ENCODE measurements at regions not wholly inside any gene's neighbourhood (a gene's known extent, or its start where the extent isn't known, plus 50 kb on each side); places are given as distances from the start of the nearest gene placed in this dataset.

DNA sequence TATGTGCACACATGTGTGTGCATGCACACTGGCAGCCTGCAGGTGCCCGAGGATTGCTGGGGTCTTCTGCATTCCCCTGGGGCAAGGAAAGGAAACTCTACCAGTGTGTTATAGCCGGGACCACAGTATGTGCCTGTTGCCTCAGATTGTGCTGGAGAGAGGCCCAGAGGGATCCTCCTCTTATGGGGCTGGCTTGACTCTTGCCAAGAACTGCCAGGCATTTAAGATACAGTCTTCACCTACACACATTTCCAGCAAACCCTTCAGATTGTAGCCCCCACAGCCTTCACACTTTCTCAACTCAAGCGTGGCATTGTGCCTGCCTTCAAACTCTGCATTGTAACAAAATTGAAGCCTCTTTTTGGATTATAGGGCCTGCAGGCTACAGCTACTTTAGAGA is 176.7 kb upstream of the DYRK2 start:
- intact Hi-C loops (cut with DNase I; ENCODE audit: low total_unique reads), result no loop called here
- Histone ChIP-seq H3K27me3 (no peaks in the 10 kb centered on the region), H3K4me1 (peaks cover 6% of the 10 kb centered on the region), H3K36me3 (ENCODE audit: low read depth, missing control alignments) (no peaks in the 10 kb centered on the region), H3K4me3 (no peak overlapping the region), H3K27ac (no peak overlapping the region), H3K9me3 (no peaks in the 10 kb centered on the region)
- DNase-seq, result no peak
- WGBS, 2 donors, result 45 to 55% methylated on average over 2 to 3 of the region's 3 CpGs
- TF ChIP-seq, protein P1, sequence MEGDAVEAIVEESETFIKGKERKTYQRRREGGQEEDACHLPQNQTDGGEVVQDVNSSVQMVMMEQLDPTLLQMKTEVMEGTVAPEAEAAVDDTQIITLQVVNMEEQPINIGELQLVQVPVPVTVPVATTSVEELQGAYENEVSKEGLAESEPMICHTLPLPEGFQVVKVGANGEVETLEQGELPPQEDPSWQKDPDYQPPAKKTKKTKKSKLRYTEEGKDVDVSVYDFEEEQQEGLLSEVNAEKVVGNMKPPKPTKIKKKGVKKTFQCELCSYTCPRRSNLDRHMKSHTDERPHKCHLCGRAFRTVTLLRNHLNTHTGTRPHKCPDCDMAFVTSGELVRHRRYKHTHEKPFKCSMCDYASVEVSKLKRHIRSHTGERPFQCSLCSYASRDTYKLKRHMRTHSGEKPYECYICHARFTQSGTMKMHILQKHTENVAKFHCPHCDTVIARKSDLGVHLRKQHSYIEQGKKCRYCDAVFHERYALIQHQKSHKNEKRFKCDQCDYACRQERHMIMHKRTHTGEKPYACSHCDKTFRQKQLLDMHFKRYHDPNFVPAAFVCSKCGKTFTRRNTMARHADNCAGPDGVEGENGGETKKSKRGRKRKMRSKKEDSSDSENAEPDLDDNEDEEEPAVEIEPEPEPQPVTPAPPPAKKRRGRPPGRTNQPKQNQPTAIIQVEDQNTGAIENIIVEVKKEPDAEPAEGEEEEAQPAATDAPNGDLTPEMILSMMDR (IDR thresholded peaks at IDR 0.05), result no peak
- no peak for TF ChIP-seq POLR2A (IDR thresholded peaks at IDR 0.05)

DNA sequence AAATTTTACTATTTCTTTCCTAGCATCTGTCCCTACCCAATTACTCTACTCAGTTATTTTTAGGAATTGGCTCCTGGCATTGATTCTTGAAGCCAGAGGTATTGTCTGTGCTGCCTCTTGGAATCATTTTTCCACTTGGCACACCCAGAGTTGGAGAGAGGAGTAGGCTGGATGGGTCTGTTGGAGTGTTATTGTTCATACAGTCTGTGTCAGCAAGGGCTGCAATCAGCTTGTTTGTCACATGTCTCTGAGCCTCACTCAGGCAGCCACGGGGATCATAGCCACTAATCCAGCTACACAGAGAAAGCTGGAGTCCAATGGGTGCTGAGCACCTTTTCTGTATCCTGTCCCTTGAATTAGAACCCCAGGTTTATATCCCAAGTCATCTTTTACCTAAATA is 176.0 kb upstream of the DYRK2 start:
- Histone ChIP-seq H3K27me3 (no peaks in the 10 kb centered on the region), H3K36me3 (ENCODE audit: low read depth, missing control alignments) (no peaks in the 10 kb centered on the region), H3K9me3 (no peaks in the 10 kb centered on the region), H3K27ac (no peak overlapping the region), H3K4me3 (no peak overlapping the region), H3K4me1 (peaks cover 6% of the 10 kb centered on the region)
- TF ChIP-seq, protein P1 (IDR thresholded peaks at IDR 0.05), result no peak
- TF ChIP-seq POLR2A (IDR thresholded peaks at IDR 0.05), result no peak
- intact Hi-C loops (cut with DNase I; ENCODE audit: low total_unique reads), result no loop called here
- whole genome bisulfite sequencing, 2 donors, result 50 to 71% methylated on average over 1 of the region's 1 CpG
- DNase-seq, result no peak

DNA sequence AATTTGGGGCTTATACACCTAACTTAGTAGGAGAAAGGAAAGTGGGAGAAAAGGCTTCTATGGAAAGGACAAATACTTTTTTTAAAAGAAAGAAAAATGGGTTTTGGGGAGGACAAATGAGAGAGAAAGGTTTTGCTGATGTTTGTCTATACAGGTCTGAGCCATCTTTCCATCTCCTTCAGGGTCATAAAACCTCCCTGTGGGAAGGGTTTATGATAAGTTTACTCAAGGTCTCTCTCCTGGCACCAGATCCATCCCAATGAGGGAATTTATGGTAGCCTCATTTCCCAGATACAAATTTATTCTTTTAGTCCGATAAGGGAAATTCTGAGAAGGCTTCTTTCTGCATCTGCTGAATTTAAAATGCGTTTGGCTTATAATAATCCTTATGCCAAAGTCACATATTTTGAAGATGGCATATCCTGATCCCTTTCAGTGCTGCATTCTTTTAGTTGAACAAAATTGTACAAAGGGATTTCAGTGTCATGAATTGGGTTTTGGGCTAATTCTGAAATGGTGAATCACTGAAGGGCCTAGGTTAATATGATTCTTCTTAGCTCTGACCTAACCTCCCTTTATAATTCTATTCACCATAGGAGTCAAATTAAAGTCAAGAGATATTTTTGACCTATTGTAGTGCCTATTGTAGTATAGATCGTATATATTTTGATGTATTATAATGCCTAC is 173.5 kb upstream of the DYRK2 start:
- Histone ChIP-seq H3K4me1 (peaks cover 6% of the 10 kb centered on the region), H3K27me3 (no peaks in the 10 kb centered on the region), H3K36me3 (ENCODE audit: low read depth, missing control alignments) (no peaks in the 10 kb centered on the region), H3K4me3 (no peak overlapping the region), H3K27ac (no peak overlapping the region), H3K9me3 (no peaks in the 10 kb centered on the region)
- DNase-seq, result no peak
- TF ChIP-seq, protein P1 (IDR thresholded peaks at IDR 0.05), result no peak
- TF ChIP-seq POLR2A (IDR thresholded peaks at IDR 0.05), result no peak
- 79 to 82% methylated on average over 3 of the region's 3 CpGs for WGBS, 2 donors
- intact Hi-C loops (cut with DNase I; ENCODE audit: low total_unique reads), result no loop called here

DNA sequence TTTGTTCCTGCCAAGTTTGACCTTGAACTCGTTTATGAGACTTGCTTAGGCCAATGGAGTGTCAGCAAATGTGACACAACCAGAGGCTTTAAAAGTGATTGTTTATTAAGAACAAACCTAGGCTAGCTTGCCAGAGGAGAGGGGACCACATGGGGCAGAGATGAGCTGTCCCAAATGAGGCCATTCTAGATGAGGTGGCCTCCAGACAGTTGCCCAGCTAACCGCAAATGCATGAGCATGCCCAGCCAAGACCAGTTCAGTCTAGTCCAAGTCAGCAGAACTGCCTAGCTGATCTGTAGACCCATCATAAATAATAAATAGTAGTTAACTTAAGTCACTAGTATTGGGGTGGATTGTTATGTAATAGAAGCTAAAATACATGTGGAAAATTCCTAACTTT is 172.8 kb upstream of the DYRK2 start:
- H3K4me1 ChIP-seq, result peaks cover 6% of the 10 kb centered on the region
- 65 to 68% methylated on average over 2 of the region's 2 CpGs for WGBS, 2 donors
- no peak overlapping the region for H3K4me3 ChIP-seq
- intact Hi-C loops (cut with DNase I; ENCODE audit: low total_unique reads), result no loop called here
- H3K27ac ChIP-seq, result no peak overlapping the region
- DNase-seq, result no peak
- no peaks in the 10 kb centered on the region for H3K9me3 ChIP-seq
- no peaks in the 10 kb centered on the region for H3K27me3 ChIP-seq
- H3K36me3 ChIP-seq (ENCODE audit: low read depth, missing control alignments), result no peaks in the 10 kb centered on the region
- TF ChIP-seq, protein P1 (IDR thresholded peaks at IDR 0.05), result no peak
- no peak for TF ChIP-seq POLR2A (IDR thresholded peaks at IDR 0.05)

DNA sequence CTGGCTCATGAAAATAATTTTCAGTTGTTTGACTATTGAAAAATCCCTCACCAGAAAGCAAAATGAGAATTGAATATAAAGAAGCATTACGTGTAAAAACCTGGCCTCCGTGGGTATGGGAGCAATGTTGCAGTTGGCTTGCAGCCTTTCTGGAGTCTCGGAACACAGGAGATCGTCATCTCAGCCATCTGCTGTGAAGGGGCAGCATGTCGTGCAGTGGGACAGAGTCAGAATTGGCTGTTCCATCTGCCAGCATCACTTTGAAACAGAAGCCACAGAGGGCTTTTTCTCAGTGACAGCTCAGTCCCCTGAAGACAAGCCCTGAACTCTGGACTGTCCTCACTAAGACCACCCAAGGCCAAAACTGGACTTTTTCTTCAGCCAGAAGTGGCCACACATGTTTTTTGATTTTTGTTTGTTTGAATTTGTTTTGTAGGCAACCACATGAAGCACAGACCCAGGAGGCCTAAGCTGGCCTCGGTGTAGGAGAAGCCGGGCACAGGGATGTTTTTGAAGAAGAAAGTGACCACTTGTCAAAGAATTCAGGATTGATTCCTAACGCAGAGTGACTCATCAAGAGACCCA is 170.8 kb upstream of the DYRK2 start:
- no peaks in the 10 kb centered on the region for H3K36me3 ChIP-seq (ENCODE audit: low read depth, missing control alignments)
- no peaks in the 10 kb centered on the region for H3K9me3 ChIP-seq
- WGBS, 2 donors, result 90 to 94% methylated on average over 8 of the region's 8 CpGs
- intact Hi-C loops (cut with DNase I; ENCODE audit: low total_unique reads), result no loop called here
- no peak for TF ChIP-seq POLR2A (IDR thresholded peaks at IDR 0.05)
- TF ChIP-seq, protein P1 (IDR thresholded peaks at IDR 0.05), result no peak
- H3K27ac ChIP-seq, result no peak overlapping the region
- no peaks in the 10 kb centered on the region for H3K27me3 ChIP-seq
- no peak overlapping the region for H3K4me3 ChIP-seq
- H3K4me1 ChIP-seq, result no peaks in the 10 kb centered on the region
- no peak for DNase-seq

Data from testis (tissue), 2 donors.